HepG2 (cell line): ENCODE measurements at regions not wholly inside any gene's neighbourhood (a gene's known extent, or its start where the extent isn't known, plus 50 kb on each side); places are given as distances from the start of the nearest gene placed in this dataset.

Experiments used
- AKNA ChIP-seq: sonication (generic); formaldehyde crosslinking; IDR thresholded peaks from 2 replicates; pipeline ENCODE4 v1.4.0; 2020; ENCODE audit warnings: missing genetic modification reagents, borderline replicate concordance
- ATF7-NPFF ChIP-seq: sonication (generic); formaldehyde crosslinking; IDR thresholded peaks from 2 replicates; pipeline ENCODE4 v1.8.1; 2023; ENCODE audit warnings: mild to moderate bottlenecking, low read depth, missing genetic modification reagents, moderate library complexity
- CCAR2 ChIP-seq: fragments of 200-400 bp; formaldehyde crosslinking; optimal IDR thresholded peaks from 2 replicates; pipeline ENCODE3; 2018; ENCODE audit warnings: low read depth, mild to moderate bottlenecking, low read length, moderate library complexity
- HDAC2 ChIP-seq: sonication (generic); formaldehyde crosslinking; IDR thresholded peaks from 2 replicates; pipeline ENCODE4 v1.4.0; 2020; ENCODE audit warnings: missing genetic modification reagents
- NRL ChIP-seq: sonication (generic); formaldehyde crosslinking; IDR thresholded peaks from 2 replicates; pipeline ENCODE4 v1.5.0; 2020; ENCODE audit warnings: missing genetic modification reagents, mild to moderate bottlenecking, moderate library complexity, borderline replicate concordance
- PCBP2 ChIP-seq: fragments of 200-400 bp; formaldehyde crosslinking; optimal IDR thresholded peaks from 2 replicates; pipeline ENCODE3; 2018; ENCODE audit warnings: low read length, low read depth; ENCODE audit not compliant: poor library complexity, severe bottlenecking
- PPARG ChIP-seq: conservative IDR thresholded peaks from 2 replicates; pipeline ENCODE4 v1.6.1; 2016; ENCODE audit warnings: missing biosample characterization, missing genetic modification reagents
- SOX5 ChIP-seq: IDR thresholded peaks from 2 replicates; pipeline ENCODE4 v1.6.1; 2016; ENCODE audit warnings: borderline replicate concordance
- TBL1XR1 ChIP-seq: fragments of 150-350 bp; IDR thresholded peaks from 2 replicates; pipeline ENCODE4 v1.6.1; 2014; ENCODE audit warnings: borderline replicate concordance, low read length; ENCODE audit not compliant: partially characterized antibody
- TERF1 ChIP-seq: sonication (generic); formaldehyde crosslinking; IDR thresholded peaks from 2 replicates; pipeline ENCODE4 v1.8.0; 2022; ENCODE audit warnings: mild to moderate bottlenecking, missing genetic modification reagents, moderate library complexity
- ZBTB44 ChIP-seq: sonication (generic); formaldehyde crosslinking; IDR thresholded peaks from 2 replicates; pipeline ENCODE4 v1.4.0; 2020; ENCODE audit warnings: missing genetic modification reagents
- ZIK1 ChIP-seq: sonication (generic); formaldehyde crosslinking; IDR thresholded peaks from 2 replicates; pipeline ENCODE4 v1.5.0; 2020; ENCODE audit warnings: mild to moderate bottlenecking, low read depth, missing genetic modification reagents, borderline replicate concordance
- ZMAT3 ChIP-seq: sonication (generic); formaldehyde crosslinking; conservative IDR thresholded peaks from 2 replicates; pipeline ENCODE4 v1.7.0; 2021; ENCODE audit warnings: missing genetic modification reagents
- ZMAT5 ChIP-seq: sonication (generic); formaldehyde crosslinking; IDR thresholded peaks from 2 replicates; pipeline ENCODE4 v1.5.0; 2020; ENCODE audit warnings: mild to moderate bottlenecking, low read depth, missing genetic modification reagents, borderline replicate concordance
- ZNF282 ChIP-seq: fragments of 450-650 bp; IDR thresholded peaks from 2 replicates; pipeline ENCODE4 v1.6.1; 2018; ENCODE audit not compliant: partially characterized antibody
- ZNF292 ChIP-seq: sonication (generic); formaldehyde crosslinking; IDR thresholded peaks from 2 replicates; pipeline ENCODE4 v1.8.1; 2022; ENCODE audit warnings: mild to moderate bottlenecking, low read depth, missing genetic modification reagents, borderline replicate concordance
- ZNF503 ChIP-seq: sonication (generic); formaldehyde crosslinking; IDR thresholded peaks from 2 replicates; pipeline ENCODE4 v1.4.0; 2020; ENCODE audit warnings: missing genetic modification reagents

GRCh38 chr12:114799574-114800487 lies 115.9 kb upstream of the TBX3 start (continued):
- no peak for TF ChIP-seq CCAR2
- TF ChIP-seq TBL1XR1, result peak; percentile 81
- peak; percentile 77; the same call in 1 of the 2 replicates for TF ChIP-seq ZIK1
- TF ChIP-seq TERF1 (CRISPR knock-in tag), result no peak
- peak; percentile 93 for TF ChIP-seq ZMAT3 (CRISPR knock-in tag)
- peak; percentile 87; the same call in 1 of the 2 replicates for TF ChIP-seq NRL
- TF ChIP-seq AKNA (CRISPR knock-in tag), result no peak
- peak; percentile 100 for TF ChIP-seq HDAC2
- TF ChIP-seq ZNF292 (CRISPR knock-in tag), result peak; percentile 100
- no peak for TF ChIP-seq PCBP2
- TF ChIP-seq ZMAT5, result no peak
- TF ChIP-seq ZNF503, result peak; percentile 100
- TF ChIP-seq ZBTB44 (CRISPR knock-in tag), result no peak
- peak; percentile 85; the same call in 1 of the 2 replicates for TF ChIP-seq ATF7-NPFF
- TF ChIP-seq PPARG (CRISPR knock-in tag), result peak; percentile 75
- TF ChIP-seq ZNF282, result no peak
- TF ChIP-seq SOX5 (CRISPR knock-in tag), result peak; percentile 98
